Ovary (tissue), 7 donors: ENCODE measurements at regions not wholly inside any gene's neighbourhood (a gene's known extent, or its start where the extent isn't known, plus 50 kb on each side); places are given as distances from the start of the nearest gene placed in this dataset.

Experiments used
- DNase-seq, 5 donors: peaks; one replicate each; pipeline ENCODE4 v3.0.0-alpha.2; 2019 to 2020
- H3K27ac ChIP-seq, 2 donors: fragments of 200-600 bp; one replicate each; pipeline versions ENCODE4 v1.5.1 to v1.8.0; 2019 to 2022
- H3K27me3 ChIP-seq: fragments of 200-600 bp; one replicate; pipeline ENCODE4 v1.8.0; 2022
- H3K36me3 ChIP-seq: fragments of 200-600 bp; sonication (generic); one replicate; pipeline ENCODE4 v1.5.1; 2019
- H3K4me1 ChIP-seq: one replicate; pipeline ENCODE4 v1.8.1; 2013; ENCODE audit warnings: mild to moderate bottlenecking, moderate library complexity; ENCODE audit not compliant: insufficient read depth
- H3K4me3 ChIP-seq: fragments of 200-600 bp; sonication (generic); one replicate; pipeline ENCODE4 v1.5.1; 2017
- H3K9me3 ChIP-seq, 2 donors: fragments of 200-600 bp in 1 of 2; sonication (generic) in 1 of 2; one replicate each; pipeline versions ENCODE4 v1.5.1 to v1.8.1; 2013 to 2019; ENCODE audit warnings: mild to moderate bottlenecking in 1 of 2, moderate library complexity in 1 of 2
- EP300 ChIP-seq: sonication (generic); formaldehyde crosslinking; IDR thresholded peaks from one replicate; pipeline ENCODE4 v1.6.1; 2017; ENCODE audit warnings: antibody characterized with exemption
- POLR2A ChIP-seq: fragments of 450-650 bp; IDR thresholded peaks from one replicate; pipeline ENCODE4 v1.6.1; 2017; ENCODE audit warnings: antibody characterized with exemption, mild to moderate bottlenecking, moderate library complexity
- WGBS, 3 donors: extraction: QIAGEN DNeasy Blood & Tissue Kit in 1 of 3; methylation state at CpG; one replicate each; pipeline versions ENCODE4 v1.1.5 to v1.1.7; 2013 to 2017; 5-methylcytosine and 5-hydroxymethylcytosine counted together
- intact Hi-C, 4 donors: fragments of 100-400 bp; cut with DNase I; formaldehyde crosslinking; loops; one replicate each; pipeline versions ENCODE4 v1.11.0 to v1.15.1; 2022 to 2023
- TF ChIP-seq, protein P1 (sequence below), 3 donors: fragments of 450-650 bp in 2 of 3; fragments of 200-600 bp in 1 of 3; IDR thresholded peaks; one replicate each; pipeline versions ENCODE4 v1.5.1 to v1.8.0; 2016 to 2022; ENCODE audit warnings: antibody characterized with exemption in 3 of 3, mild to moderate bottlenecking in 1 of 3
- donor health status: DM: no; HTN: no; CAD: no; lungs with moderate emphysema.
- donor health status: DM: no; HTN: no; CAD: no.
- donor health status: Bipolar disorder and iron deficiency.
- donor health status: DM: no; HTN: no; CAD: no.
- donor health status: DM: yes; HTN: yes; CAD: no.

DNA sequence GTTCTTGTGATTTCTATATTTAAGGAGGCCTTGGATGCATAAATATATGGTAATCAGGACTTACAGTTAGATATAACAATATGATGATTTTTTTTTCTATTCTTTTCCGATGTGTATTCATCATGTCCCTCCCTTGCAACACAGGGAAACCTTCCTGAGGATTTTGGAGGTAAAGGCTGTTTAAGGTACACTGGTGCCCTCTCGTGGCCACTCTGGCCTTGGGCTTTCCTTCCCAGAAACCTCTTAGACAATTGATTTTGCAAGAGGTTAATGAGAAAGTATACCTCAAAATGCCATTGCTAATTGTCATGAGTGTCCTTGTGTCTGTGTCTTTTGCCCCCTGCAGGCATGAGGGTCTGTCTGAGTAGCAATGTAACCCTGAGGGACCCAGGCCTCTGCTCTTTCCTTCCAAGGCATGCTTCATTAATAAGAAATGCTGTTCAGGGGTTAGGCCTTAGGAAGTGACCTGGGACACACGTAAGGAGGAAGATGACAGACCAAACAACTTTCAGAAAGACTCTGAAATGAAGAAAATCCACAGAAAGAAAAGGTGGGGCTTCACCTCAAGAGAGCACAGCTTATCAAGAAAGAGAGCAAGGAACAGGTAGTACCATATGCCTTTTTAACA, 70.3 kb upstream of the PPP2R3A start:
- Histone ChIP-seq H3K27me3 (no peaks in the 10 kb centered on the region), H3K4me3 (no peak overlapping the region), H3K4me1 (no peaks in the 10 kb centered on the region), H3K36me3 (no peaks in the 10 kb centered on the region), H3K27ac (no peak overlapping the region), H3K9me3 (no peaks in the 10 kb centered on the region)
- TF ChIP-seq EP300, result no peak
- TF ChIP-seq, protein P1, sequence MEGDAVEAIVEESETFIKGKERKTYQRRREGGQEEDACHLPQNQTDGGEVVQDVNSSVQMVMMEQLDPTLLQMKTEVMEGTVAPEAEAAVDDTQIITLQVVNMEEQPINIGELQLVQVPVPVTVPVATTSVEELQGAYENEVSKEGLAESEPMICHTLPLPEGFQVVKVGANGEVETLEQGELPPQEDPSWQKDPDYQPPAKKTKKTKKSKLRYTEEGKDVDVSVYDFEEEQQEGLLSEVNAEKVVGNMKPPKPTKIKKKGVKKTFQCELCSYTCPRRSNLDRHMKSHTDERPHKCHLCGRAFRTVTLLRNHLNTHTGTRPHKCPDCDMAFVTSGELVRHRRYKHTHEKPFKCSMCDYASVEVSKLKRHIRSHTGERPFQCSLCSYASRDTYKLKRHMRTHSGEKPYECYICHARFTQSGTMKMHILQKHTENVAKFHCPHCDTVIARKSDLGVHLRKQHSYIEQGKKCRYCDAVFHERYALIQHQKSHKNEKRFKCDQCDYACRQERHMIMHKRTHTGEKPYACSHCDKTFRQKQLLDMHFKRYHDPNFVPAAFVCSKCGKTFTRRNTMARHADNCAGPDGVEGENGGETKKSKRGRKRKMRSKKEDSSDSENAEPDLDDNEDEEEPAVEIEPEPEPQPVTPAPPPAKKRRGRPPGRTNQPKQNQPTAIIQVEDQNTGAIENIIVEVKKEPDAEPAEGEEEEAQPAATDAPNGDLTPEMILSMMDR (IDR thresholded peaks at IDR 0.05), result peak in 1 of 3 donors; percentile 47
- intact Hi-C loops, result loop anchor here (5.0 to 10.0 kb wide), 4 partner anchors 1100 to 1293 kb away; partner anchors contain the start of gene EPHB1 (in 2 of the 4)
- 10 to 20% (median 18%) methylated on average over 3 of the region's 3 CpGs for WGBS, 3 donors
- peak; percentile 48 to 83 (median 70) for DNase-seq

DNA sequence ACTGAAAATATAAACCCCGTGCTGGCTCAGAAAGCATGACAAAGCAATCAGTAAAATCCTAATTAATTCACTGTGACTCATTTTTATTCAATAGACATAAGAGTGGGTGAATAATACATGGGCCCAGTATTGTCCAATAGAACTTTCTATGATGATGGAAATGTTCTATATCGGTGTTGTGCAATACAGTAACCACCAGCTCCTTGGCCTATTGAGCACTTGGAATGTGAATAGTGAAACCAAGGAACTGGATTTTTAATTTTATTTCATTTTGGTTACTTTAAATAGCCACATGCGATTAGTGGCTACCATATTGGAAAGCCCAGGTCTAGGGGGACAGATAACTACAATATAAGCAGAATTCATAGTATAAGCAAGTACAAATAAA, 69.8 kb upstream of the PPP2R3A start:
- 88 to 93% (median 90%) methylated on average over 3 of the region's 3 CpGs for WGBS, 3 donors

DNA sequence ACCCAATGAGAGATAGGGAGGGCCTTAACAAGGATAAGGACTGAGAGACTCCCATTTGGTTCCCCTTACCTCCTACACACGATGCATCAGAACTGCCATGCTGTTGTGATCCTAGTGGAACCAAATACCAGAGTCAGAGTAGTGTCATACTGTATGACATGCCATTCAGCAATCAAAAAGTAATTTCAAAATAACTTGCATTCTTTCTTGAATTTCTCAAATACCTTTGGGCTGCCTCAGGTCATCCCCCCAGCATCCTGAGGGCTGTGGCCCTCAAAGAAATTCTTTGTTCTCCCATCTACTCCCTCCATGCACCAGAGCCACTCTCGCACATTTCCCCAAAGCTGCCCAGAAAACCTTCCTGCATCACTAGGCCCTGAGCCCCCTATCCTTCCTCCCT, 68.9 kb upstream of the PPP2R3A start:
- WGBS, 3 donors, result 60 to 75% (median 62%) methylated on average over 2 of the region's 2 CpGs
- no peaks in the 10 kb centered on the region for H3K9me3 ChIP-seq
- no peak overlapping the region for H3K4me3 ChIP-seq
- H3K36me3 ChIP-seq, result no peaks in the 10 kb centered on the region
- TF ChIP-seq, protein P1 (IDR thresholded peaks at IDR 0.05), result no peak
- intact Hi-C loops, result loop anchor here (5.0 to 10.0 kb wide), 4 partner anchors 1102 to 1294 kb away; partner anchors contain the start of gene EPHB1 (in 2 of the 4)
- H3K4me1 ChIP-seq, result no peaks in the 10 kb centered on the region
- no peak overlapping the region for H3K27ac ChIP-seq
- no peak for DNase-seq
- no peaks in the 10 kb centered on the region for H3K27me3 ChIP-seq

More for the DNA sequence above, 69.8 kb upstream of the PPP2R3A start:
- Histone ChIP-seq H3K27me3 (no peaks in the 10 kb centered on the region), H3K4me3 (no peak overlapping the region), H3K27ac (no peak overlapping the region), H3K4me1 (no peaks in the 10 kb centered on the region), H3K9me3 (no peaks in the 10 kb centered on the region), H3K36me3 (no peaks in the 10 kb centered on the region)
- TF ChIP-seq POLR2A, result no peak
- TF ChIP-seq, protein P1 (IDR thresholded peaks at IDR 0.05), result no peak
- no peak for TF ChIP-seq EP300
- no peak for DNase-seq
- intact Hi-C loops, result loop anchor here (5.0 to 10.0 kb wide), 4 partner anchors 1101 to 1293 kb away; partner anchors contain the start of gene EPHB1 (in 2 of the 4)

DNA sequence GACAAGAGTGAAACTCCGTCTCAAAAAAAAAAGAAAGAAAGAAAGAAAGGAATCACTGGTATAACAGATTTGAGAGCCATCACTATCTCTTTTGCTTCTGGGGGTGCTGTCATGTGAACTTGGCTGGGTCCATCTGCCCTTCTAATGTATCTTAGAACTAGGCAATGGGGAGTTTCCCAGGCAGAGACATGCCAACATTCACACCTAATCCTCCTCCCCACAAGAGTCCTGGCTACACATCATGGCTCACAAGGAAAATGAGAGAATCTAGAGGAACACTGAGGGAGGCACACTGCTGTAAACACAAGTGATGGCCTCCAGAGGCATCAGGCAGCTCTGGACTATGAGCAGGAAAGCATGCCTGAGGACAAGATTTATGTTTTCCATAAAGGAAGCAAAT, 67.8 kb upstream of the PPP2R3A start:
- no peak for DNase-seq
- no peaks in the 10 kb centered on the region for H3K36me3 ChIP-seq
- TF ChIP-seq POLR2A (no peak), EP300 (no peak)
- TF ChIP-seq, protein P1 (IDR thresholded peaks at IDR 0.05), result no peak
- H3K4me3 ChIP-seq, result no peak overlapping the region
- intact Hi-C loops, result loop anchor here (5.0 to 10.0 kb wide), 4 partner anchors 1103 to 1295 kb away; partner anchors contain the start of gene EPHB1 (in 2 of the 4)
- no peak overlapping the region for H3K27ac ChIP-seq
- no peaks in the 10 kb centered on the region for H3K9me3 ChIP-seq
- H3K4me1 ChIP-seq, result no peaks in the 10 kb centered on the region
- 81 to 89% (median 85%) methylated on average over 1 of the region's 1 CpG for WGBS, 3 donors
- no peaks in the 10 kb centered on the region for H3K27me3 ChIP-seq
